ENCODE measurements at regions not wholly inside any gene's neighbourhood (a gene's known extent, or its start where the extent isn't known, plus 50 kb on each side); places are given as distances from the start of the nearest gene placed in this dataset.
A peak's percentile ranks its signal among the peaks of the same experiment; 100 is the strongest.

- Histone ChIP-seq H3K36me3 (no peaks in the 10 kb centered on the region), H3K9me3 (replicated peaks) (no peaks in the 10 kb centered on the region), H3K27ac (peak overlapping the region; percentile 51), H3K4me1 (peaks cover 16% of the 10 kb centered on the region), H3K27me3 (no peaks in the 10 kb centered on the region), H3K4me3 (peak overlapping the region; percentile 28)
- peak; percentile 43 to 52 for DNase-seq
These were observed 80.7 kb upstream of the CCN6 start for GRCh38 chr6:111973118-111973761.

GRCh38 chr6:111973927-111974639 lies 79.8 kb upstream of the CCN6 start:
- H3K27ac ChIP-seq: peak overlapping the region; percentile 51; the same call in 1 of the 2 replicates
- no peak overlapping the region; the same call in 1 of the 2 replicates for H3K4me3 ChIP-seq
- DNase-seq: no peak
- H3K9me3 ChIP-seq (replicated peaks): no peaks in the 10 kb centered on the region
- H3K4me1 ChIP-seq: peaks cover 16% of the 10 kb centered on the region
- H3K36me3 ChIP-seq: no peaks in the 10 kb centered on the region
- no peaks in the 10 kb centered on the region for H3K27me3 ChIP-seq

DNA sequence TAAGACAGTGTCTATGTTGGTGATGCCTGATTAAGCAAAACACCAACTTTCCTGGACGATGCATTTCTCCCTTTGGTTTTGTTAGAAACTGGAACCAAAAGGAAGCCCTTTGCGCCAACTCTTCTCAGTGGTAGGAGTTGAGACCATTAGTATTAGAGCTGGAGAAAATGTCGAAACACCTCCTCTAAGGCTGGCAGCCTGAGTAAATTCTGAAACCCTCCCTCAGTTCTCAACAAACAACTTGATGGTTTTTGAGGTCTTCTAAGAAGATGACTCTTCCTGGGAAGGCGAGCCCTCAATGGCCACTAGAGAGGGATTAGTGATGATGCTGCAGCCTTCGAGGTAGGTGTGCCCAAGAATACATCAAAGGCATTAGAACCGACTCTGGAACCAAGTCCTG lies 78.4 kb upstream of the CCN6 start:
- no peak overlapping the region for H3K4me3 ChIP-seq
- H3K4me1 ChIP-seq: peaks cover 16% of the 10 kb centered on the region
- no peaks in the 10 kb centered on the region for H3K36me3 ChIP-seq
- no peaks in the 10 kb centered on the region for H3K27me3 ChIP-seq
- no peak overlapping the region for H3K27ac ChIP-seq
- H3K9me3 ChIP-seq (replicated peaks): no peaks in the 10 kb centered on the region
- no peak for DNase-seq

- no peak overlapping the region for H3K27ac ChIP-seq
- H3K9me3 ChIP-seq (replicated peaks): no peaks in the 10 kb centered on the region
- no peaks in the 10 kb centered on the region for H3K36me3 ChIP-seq
- DNase-seq: no peak
- H3K27me3 ChIP-seq: no peaks in the 10 kb centered on the region
- no peak overlapping the region for H3K4me3 ChIP-seq
- H3K4me1 ChIP-seq: peaks cover 18% of the 10 kb centered on the region
These were observed 77.8 kb upstream of the CCN6 start for GRCh38 chr6:111976139-111976538.

DNA sequence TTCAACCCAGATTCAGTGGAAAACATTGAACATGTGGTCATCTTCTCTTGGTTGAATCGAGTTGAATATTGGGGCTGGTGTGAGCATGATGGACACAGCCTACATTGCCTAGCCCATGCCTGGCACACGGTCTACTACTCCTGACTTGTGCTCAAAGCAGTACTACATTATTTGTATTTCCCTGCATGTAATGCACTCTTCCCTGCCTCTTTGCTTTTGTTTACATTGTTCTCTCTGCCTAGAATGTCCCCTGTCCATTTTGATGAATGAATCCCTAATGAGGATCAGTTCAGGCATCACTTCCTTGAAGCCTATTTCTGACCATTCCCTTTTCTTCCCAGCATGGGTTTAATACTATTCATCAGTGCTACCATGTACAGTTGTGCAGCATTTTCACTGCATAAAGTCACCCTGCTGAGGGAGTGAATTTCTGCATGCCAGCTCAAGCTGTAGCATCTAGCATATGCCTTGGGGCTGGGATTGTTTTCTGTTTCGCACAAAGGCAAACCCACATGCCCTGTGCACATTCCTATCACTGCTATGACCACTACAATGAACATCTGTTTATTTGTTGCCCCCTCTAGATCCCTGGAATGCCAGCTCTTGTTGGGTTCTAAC lies 75.3 kb upstream of the CCN6 start:
- Histone ChIP-seq H3K27ac (no peak overlapping the region), H3K9me3 (replicated peaks) (no peaks in the 10 kb centered on the region)

DNA sequence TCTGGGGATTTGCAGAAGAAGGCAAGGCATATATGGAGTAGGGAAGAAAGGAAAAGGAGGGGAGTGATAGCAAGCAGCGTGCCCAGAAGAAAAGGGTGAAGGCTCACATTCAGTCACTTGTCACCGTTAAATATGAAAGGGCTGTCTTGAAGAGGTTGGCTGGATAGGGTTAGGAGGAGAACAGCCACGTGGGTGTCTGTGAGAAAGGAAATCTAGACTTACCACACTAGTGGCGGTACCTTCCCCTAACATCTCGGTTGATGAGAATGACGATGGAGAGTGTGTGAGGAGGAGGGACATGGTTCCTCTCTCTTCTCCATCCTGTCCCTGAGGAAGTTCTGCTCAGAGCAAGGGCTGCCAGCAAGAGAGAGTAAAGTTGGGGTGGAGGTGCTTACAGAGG lies 74.3 kb upstream of the CCN6 start:
- no peak overlapping the region for H3K4me3 ChIP-seq
- no peaks in the 10 kb centered on the region for H3K27me3 ChIP-seq
- peaks cover 9% of the 10 kb centered on the region for H3K4me1 ChIP-seq
- DNase-seq: no peak
- H3K27ac ChIP-seq: no peak overlapping the region
- H3K36me3 ChIP-seq: no peaks in the 10 kb centered on the region
- no peaks in the 10 kb centered on the region for H3K9me3 ChIP-seq (replicated peaks)

More for the DNA sequence above, 75.3 kb upstream of the CCN6 start:
- H3K27me3 ChIP-seq: no peaks in the 10 kb centered on the region
- no peaks in the 10 kb centered on the region for H3K36me3 ChIP-seq
- peaks cover 15% of the 10 kb centered on the region for H3K4me1 ChIP-seq
- DNase-seq: peak in 1 of 2 experiments; percentile 33
- no peak overlapping the region for H3K4me3 ChIP-seq

- Histone ChIP-seq H3K4me1 (peaks cover 9% of the 10 kb centered on the region), H3K27me3 (no peaks in the 10 kb centered on the region), H3K36me3 (no peaks in the 10 kb centered on the region), H3K4me3 (no peak overlapping the region), H3K27ac (no peak overlapping the region), H3K9me3 (replicated peaks) (no peaks in the 10 kb centered on the region)
- DNase-seq: no peak
These were observed 73.8 kb upstream of the CCN6 start for GRCh38 chr6:111980143-111980542.

DNA sequence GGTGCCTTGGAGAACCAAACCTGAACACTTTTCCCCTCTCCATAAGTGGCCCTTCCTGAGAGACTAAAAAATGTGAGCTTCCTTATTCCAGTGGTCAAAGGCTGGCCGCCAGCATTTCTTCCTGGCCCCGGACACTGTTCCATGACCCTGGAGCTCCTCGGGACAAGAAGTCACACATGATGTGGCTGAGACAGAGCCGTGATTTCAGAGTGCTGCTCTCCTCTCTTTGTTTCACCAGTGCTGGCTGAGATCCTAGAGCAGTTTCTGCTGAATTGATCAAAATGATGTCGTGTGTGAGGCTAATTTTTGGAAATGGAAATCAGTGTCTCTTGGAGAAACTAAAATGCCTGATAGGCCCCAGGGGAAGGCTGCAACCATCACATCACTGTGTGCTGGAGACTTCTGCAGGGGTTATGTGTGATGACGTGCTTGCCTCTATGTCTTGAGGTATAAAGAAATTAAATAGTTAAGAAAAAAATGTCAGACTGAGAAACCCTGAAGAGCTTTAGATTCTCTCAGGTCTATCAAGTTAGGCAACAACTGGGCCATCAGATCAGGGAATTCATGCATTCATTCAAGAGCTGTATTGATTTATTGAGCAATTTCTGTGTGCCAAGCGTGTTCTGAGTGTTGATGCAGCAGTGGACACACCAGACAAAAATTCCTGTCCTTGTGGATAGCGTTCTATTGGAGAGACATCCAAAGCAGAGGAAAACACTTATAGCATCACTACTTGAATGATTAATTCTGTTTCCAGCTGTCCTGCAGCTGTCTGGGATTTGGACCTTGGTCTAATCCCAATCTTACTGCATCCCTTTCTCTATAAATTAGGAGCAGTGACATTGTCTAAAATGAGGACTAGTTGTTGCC lies 72.7 kb upstream of the CCN6 start:
- Histone ChIP-seq H3K27ac (no peak overlapping the region), H3K27me3 (no peaks in the 10 kb centered on the region), H3K4me3 (no peak overlapping the region), H3K36me3 (no peaks in the 10 kb centered on the region), H3K4me1 (peaks cover 11% of the 10 kb centered on the region), H3K9me3 (replicated peaks) (no peaks in the 10 kb centered on the region)
- peak in 1 of 2 experiments; percentile 42 for DNase-seq

DNA sequence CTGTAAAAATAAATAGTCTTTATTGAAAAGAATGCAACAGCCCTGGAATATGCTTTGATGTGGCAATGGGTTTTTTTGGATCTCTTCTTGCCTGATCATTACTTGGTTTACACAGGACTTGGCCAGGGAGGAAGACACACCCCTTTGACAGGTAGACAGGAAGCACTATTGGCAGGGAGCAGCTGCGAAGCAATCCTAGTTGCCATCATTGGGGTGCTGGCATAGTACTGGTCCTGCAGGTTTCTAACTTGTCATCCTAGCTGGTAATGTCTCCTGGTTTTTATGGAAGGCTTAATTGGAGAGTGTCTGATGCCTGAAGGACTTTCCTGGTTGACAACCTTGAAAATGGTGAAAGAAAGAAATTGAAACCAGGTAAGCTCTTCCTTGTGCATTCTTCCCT lies 71.2 kb upstream of the CCN6 start:
- DNase-seq: no peak
- no peaks in the 10 kb centered on the region for H3K36me3 ChIP-seq

GRCh38 chr6:111983193-111983592 lies 70.7 kb upstream of the CCN6 start:
- no peak for DNase-seq
- no peaks in the 10 kb centered on the region for H3K36me3 ChIP-seq

More for the DNA sequence above, 71.2 kb upstream of the CCN6 start:
- H3K9me3 ChIP-seq (replicated peaks): no peaks in the 10 kb centered on the region
- no peak overlapping the region for H3K4me3 ChIP-seq
- H3K4me1 ChIP-seq: peaks cover 20% of the 10 kb centered on the region
- H3K27ac ChIP-seq: no peak overlapping the region
- H3K27me3 ChIP-seq: no peaks in the 10 kb centered on the region

GRCh38 chr6:111984081-111984480 lies 69.8 kb upstream of the CCN6 start:
- Histone ChIP-seq H3K4me3 (no peak overlapping the region), H3K27ac (no peak overlapping the region), H3K4me1 (peaks cover 20% of the 10 kb centered on the region), H3K36me3 (no peaks in the 10 kb centered on the region), H3K27me3 (no peaks in the 10 kb centered on the region), H3K9me3 (replicated peaks) (no peaks in the 10 kb centered on the region)
- DNase-seq: no peak

More at GRCh38 chr6:111983193-111983592, 70.7 kb upstream of the CCN6 start:
- Histone ChIP-seq H3K4me3 (no peak overlapping the region), H3K27ac (no peak overlapping the region), H3K9me3 (replicated peaks) (no peaks in the 10 kb centered on the region), H3K27me3 (no peaks in the 10 kb centered on the region), H3K4me1 (peaks cover 20% of the 10 kb centered on the region)

- no peak overlapping the region for H3K27ac ChIP-seq
- no peaks in the 10 kb centered on the region for H3K9me3 ChIP-seq (replicated peaks)
- H3K4me3 ChIP-seq: no peak overlapping the region
- no peak for DNase-seq
- H3K36me3 ChIP-seq: no peaks in the 10 kb centered on the region
- peaks cover 20% of the 10 kb centered on the region for H3K4me1 ChIP-seq
- no peaks in the 10 kb centered on the region for H3K27me3 ChIP-seq
These were observed 69.2 kb upstream of the CCN6 start for GRCh38 chr6:111984516-111985201.

DNA sequence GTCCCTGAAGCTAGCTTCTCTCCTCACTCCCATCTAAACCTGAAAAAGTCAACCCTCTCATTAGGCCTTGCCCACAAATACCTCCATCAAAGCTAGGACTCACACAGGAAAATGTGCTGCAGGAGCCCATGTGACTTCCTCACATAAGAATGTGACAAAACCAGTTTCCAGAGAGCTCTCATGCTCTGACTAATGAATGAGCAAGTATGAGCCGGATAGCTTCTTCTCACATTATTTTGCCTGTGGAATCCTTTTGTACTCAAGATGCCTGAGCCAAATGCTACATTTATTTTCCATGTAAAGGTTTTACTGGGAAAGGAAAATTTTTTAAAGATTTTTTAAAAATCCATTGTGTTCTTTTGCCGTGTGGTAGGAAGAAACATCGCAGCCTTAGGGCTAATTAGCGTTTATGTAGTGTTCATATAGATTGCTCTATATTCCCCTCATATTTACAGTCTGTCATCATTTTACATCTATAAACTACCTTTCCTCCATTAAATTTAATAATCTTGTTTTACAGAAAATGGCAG lies 68.6 kb upstream of the CCN6 start:
- peaks cover 20% of the 10 kb centered on the region for H3K4me1 ChIP-seq
- no peaks in the 10 kb centered on the region for H3K36me3 ChIP-seq
- DNase-seq: no peak
- no peak overlapping the region for H3K27ac ChIP-seq
- no peaks in the 10 kb centered on the region for H3K9me3 ChIP-seq (replicated peaks)
- H3K4me3 ChIP-seq: no peak overlapping the region
- H3K27me3 ChIP-seq: no peaks in the 10 kb centered on the region

DNA sequence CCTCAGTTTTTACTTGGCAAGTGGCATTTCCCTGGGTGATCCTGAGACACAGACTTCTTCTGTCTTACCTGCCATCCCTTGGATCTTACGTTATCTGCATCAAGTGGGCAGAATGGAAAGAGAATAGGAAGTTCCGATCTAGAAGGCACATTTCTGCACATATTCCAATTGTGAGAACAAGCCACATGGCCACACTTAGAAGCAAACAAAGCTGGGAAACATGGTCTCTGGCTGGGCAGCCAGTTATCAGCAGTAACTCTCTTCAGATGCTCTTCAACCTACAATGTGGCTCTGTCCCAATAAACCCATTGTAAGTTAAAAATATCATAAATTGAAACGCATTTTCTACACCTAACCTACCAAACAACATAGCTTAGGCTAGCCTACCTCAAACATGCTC lies 67.3 kb upstream of the CCN6 start:
- no peak for DNase-seq
- Histone ChIP-seq H3K4me3 (no peak overlapping the region), H3K36me3 (no peaks in the 10 kb centered on the region), H3K9me3 (replicated peaks) (no peaks in the 10 kb centered on the region), H3K4me1 (peaks cover 13% of the 10 kb centered on the region), H3K27ac (no peak overlapping the region), H3K27me3 (no peaks in the 10 kb centered on the region)
